HG02571 (cell line): ENCODE measurements at regions not wholly inside any gene's neighbourhood (a gene's known extent, or its start where the extent isn't known, plus 50 kb on each side); places are given as distances from the start of the nearest gene placed in this dataset.
"Not testable (repeated sequence)": the region's sequence is repeated elsewhere in the genome, so short reads cannot be mapped to it uniquely, and the experiment has no call there.

Experiments used
- ATAC-seq: cut with Tn5 transposase; IDR thresholded peaks from one replicate; pipeline ENCODE4 v1.9.1; 2021; ENCODE audit warnings: mild to moderate bottlenecking, moderate library complexity; ENCODE audit not compliant: unreplicated experiment

- not testable (repeated sequence) for ATAC-seq
Measured at GRCh38 chr9:113739605-113740507, 136.3 kb upstream of the ZNF618 start.

GRCh38 chr9:113740508-113741500, 135.3 kb upstream of the ZNF618 start:
- not testable (repeated sequence) for ATAC-seq

GRCh38 chr9:113741886-113742854, 133.9 kb upstream of the ZNF618 start:
- ATAC-seq, result no peak

- no peak for ATAC-seq
Measured at GRCh38 chr9:113742878-113743277, 133.2 kb upstream of the ZNF618 start.

GRCh38 chr9:113746486-113746885, 129.6 kb upstream of the ZNF618 start:
- ATAC-seq, result no peak

GRCh38 chr9:113748135-113748534, 128.0 kb upstream of the ZNF618 start:
- ATAC-seq, result no peak

- no peak for ATAC-seq
Measured at GRCh38 chr9:113753398-113754119, 122.5 kb upstream of the ZNF618 start.

GRCh38 chr9:113754739-113755138, 121.4 kb upstream of the ZNF618 start:
- ATAC-seq, result no peak

GRCh38 chr9:113755433-113755832, 120.7 kb upstream of the ZNF618 start:
- ATAC-seq, result no peak

GRCh38 chr9:113756476-113757192, 119.5 kb upstream of the ZNF618 start:
- ATAC-seq, result no peak

GRCh38 chr9:113763429-113763828, 112.7 kb upstream of the ZNF618 start:
- no peak for ATAC-seq

- ATAC-seq, result no peak
Measured at GRCh38 chr9:113764572-113764971, 111.5 kb upstream of the ZNF618 start.

- no peak for ATAC-seq
Measured at GRCh38 chr9:113769412-113769811, 106.7 kb upstream of the ZNF618 start.

GRCh38 chr9:113770396-113770795, 105.7 kb upstream of the ZNF618 start:
- no peak for ATAC-seq

GRCh38 chr9:113771199-113771598, 104.9 kb upstream of the ZNF618 start:
- ATAC-seq, result no peak

- ATAC-seq, result no peak
Measured at GRCh38 chr9:113772121-113772810, 103.8 kb upstream of the ZNF618 start.

GRCh38 chr9:113774963-113775362, 101.1 kb upstream of the ZNF618 start:
- ATAC-seq, result no peak

GRCh38 chr9:113775749-113776148, 100.4 kb upstream of the ZNF618 start:
- ATAC-seq, result no peak
